Astrocyte (in vitro differentiated cells and primary cell): ENCODE measurements at regions not wholly inside any gene's neighbourhood (a gene's known extent, or its start where the extent isn't known, plus 50 kb on each side); places are given as distances from the start of the nearest gene placed in this dataset.
"Not testable (repeated sequence)": the region's sequence is repeated elsewhere in the genome, so short reads cannot be mapped to it uniquely, and the experiment has no call there.

Source experiments
- DNase-seq: peaks from one replicate; pipeline ENCODE4 v3.0.0-alpha.2; 2010; ENCODE audit warnings: low read depth
- FAIRE-seq: peaks from 2 replicates; lab custom pipeline; 2011; peaks lifted over from hg19 to GRCh38; lab: Jason Lieb, UNC
- H2AFZ ChIP-seq: 2 replicates; pipeline ENCODE4 v1.6.0; 2012; ENCODE audit warnings: low read depth, low read length, inconsistent platforms
- H3K27ac ChIP-seq: 2 replicates; pipeline ENCODE4 v1.5.1; 2011; ENCODE audit warnings: low read depth, low read length, inconsistent platforms
- H3K27me3 ChIP-seq: 2 replicates; pipeline ENCODE4 v1.6.0; 2011; ENCODE audit warnings: low read length, inconsistent platforms; ENCODE audit not compliant: insufficient read depth
- H3K36me3 ChIP-seq: 2 replicates; pipeline ENCODE4 v1.5.1; 2011; ENCODE audit warnings: low read length, inconsistent platforms; ENCODE audit not compliant: insufficient read depth
- H3K4me1 ChIP-seq: 2 replicates; pipeline ENCODE4 v1.5.1; 2011; ENCODE audit warnings: low read length, inconsistent platforms; ENCODE audit not compliant: insufficient read depth
- H3K4me2 ChIP-seq: 2 replicates; pipeline ENCODE4 v1.6.0; 2012; ENCODE audit warnings: low read length, inconsistent platforms
- H3K4me3 ChIP-seq: 2 replicates; pipeline ENCODE4 v1.5.1; 2011; ENCODE audit warnings: low read depth, mild to moderate bottlenecking, low read length, inconsistent platforms; ENCODE audit not compliant: insufficient read depth
- H3K79me2 ChIP-seq: 2 replicates; pipeline ENCODE4 v1.6.0; 2012; ENCODE audit warnings: mild to moderate bottlenecking, low read length, inconsistent platforms; ENCODE audit not compliant: insufficient read depth
- H3K9ac ChIP-seq: 2 replicates; pipeline ENCODE4 v1.6.0; 2012; ENCODE audit warnings: mild to moderate bottlenecking, low read length, inconsistent platforms
- H3K9me3 ChIP-seq: 2 replicates; pipeline ENCODE4 v1.5.1; 2012; ENCODE audit warnings: low read depth, mild to moderate bottlenecking, low read length, inconsistent platforms; ENCODE audit not compliant: insufficient read depth
- H4K20me1 ChIP-seq: 2 replicates; pipeline ENCODE4 v1.6.0; 2012; ENCODE audit warnings: low read length, inconsistent platforms; ENCODE audit not compliant: insufficient read depth
- H3K27ac Mint-ChIP-seq: one replicate; pipeline ENCODE4 v1.8.0; 2021; ENCODE audit warnings: mild to moderate bottlenecking, mixed read lengths; ENCODE audit not compliant: unreplicated experiment
- H3K27me3 Mint-ChIP-seq: one replicate; pipeline ENCODE4 v1.8.0; 2021; ENCODE audit warnings: low read depth, mixed read lengths; ENCODE audit not compliant: unreplicated experiment
- H3K36me3 Mint-ChIP-seq: one replicate; pipeline ENCODE4 v1.8.0; 2021; ENCODE audit warnings: low read depth, mixed read lengths; ENCODE audit not compliant: unreplicated experiment
- H3K4me1 Mint-ChIP-seq: one replicate; pipeline ENCODE4 v1.8.0; 2021; ENCODE audit warnings: low read depth, mixed read lengths; ENCODE audit not compliant: unreplicated experiment
- H3K4me3 Mint-ChIP-seq: one replicate; pipeline ENCODE4 v1.8.0; 2021; ENCODE audit warnings: mild to moderate bottlenecking, moderate library complexity, mixed read lengths; ENCODE audit not compliant: unreplicated experiment
- H3K9me3 Mint-ChIP-seq: one replicate; pipeline ENCODE4 v1.8.0; 2021; ENCODE audit warnings: mild to moderate bottlenecking, mixed read lengths; ENCODE audit not compliant: unreplicated experiment
- CTCF ChIP-seq: IDR thresholded peaks from 2 replicates; pipeline ENCODE4 v1.5.1; 2011; ENCODE audit warnings: low read depth, mild to moderate bottlenecking, inconsistent platforms, low read length, moderate library complexity; ENCODE audit not compliant: insufficient read depth
- EZH2 ChIP-seq: IDR thresholded peaks from 2 replicates; pipeline ENCODE4 v1.6.1; 2012; ENCODE audit warnings: mild to moderate bottlenecking, low read length, inconsistent platforms; ENCODE audit not compliant: insufficient read depth

- H3K36me3 Mint-ChIP-seq: peaks cover 2% of the 10 kb centered on the region
- Histone ChIP-seq H2AFZ (no peak overlapping the region), H3K27me3 (no peaks in the 10 kb centered on the region), H3K9ac (no peak overlapping the region), H3K4me1 (no peaks in the 10 kb centered on the region), H3K4me2 (no peak overlapping the region), H3K79me2 (no peaks in the 10 kb centered on the region), H3K9me3 (peaks cover 3% of the 10 kb centered on the region), H3K36me3 (no peaks in the 10 kb centered on the region), H3K27ac (no peak overlapping the region), H3K4me3 (no peak overlapping the region), H4K20me1 (no peaks in the 10 kb centered on the region)
- H3K9me3 Mint-ChIP-seq: no peaks in the 10 kb centered on the region
- no peak for TF ChIP-seq CTCF
- no peak for TF ChIP-seq EZH2
- FAIRE-seq (no peak), DNase-seq (no peak)
- no peaks in the 10 kb centered on the region for H3K4me1 Mint-ChIP-seq
- H3K4me3 Mint-ChIP-seq: no peak overlapping the region
- H3K27me3 Mint-ChIP-seq: peaks cover 5% of the 10 kb centered on the region
- H3K27ac Mint-ChIP-seq: no peak overlapping the region
Observed at GRCh38 chr22:33139937-33140336, 81.8 kb upstream of the SYN3 start.

GRCh38 chr22:33138333-33138732, 80.2 kb upstream of the SYN3 start:
- H3K9me3 ChIP-seq, H3K36me3 Mint-ChIP-seq, H3K9ac ChIP-seq, H2AFZ ChIP-seq, H3K27me3 ChIP-seq, H3K9me3 Mint-ChIP-seq, H3K4me1 Mint-ChIP-seq, H3K27ac Mint-ChIP-seq, H3K4me3 ChIP-seq, H3K27ac ChIP-seq, H3K27me3 Mint-ChIP-seq, H3K36me3 ChIP-seq, H3K79me2 ChIP-seq, FAIRE-seq, H3K4me1 ChIP-seq, H3K4me2 ChIP-seq, DNase-seq, H3K4me3 Mint-ChIP-seq, H4K20me1 ChIP-seq: not testable (repeated sequence)

- Histone ChIP-seq H3K9ac (no peak overlapping the region), H4K20me1 (no peaks in the 10 kb centered on the region), H3K4me1 (no peaks in the 10 kb centered on the region), H3K4me2 (no peak overlapping the region), H3K27ac (no peak overlapping the region), H2AFZ (no peak overlapping the region), H3K79me2 (no peaks in the 10 kb centered on the region), H3K4me3 (no peak overlapping the region), H3K9me3 (peaks cover 4% of the 10 kb centered on the region), H3K36me3 (no peaks in the 10 kb centered on the region), H3K27me3 (no peaks in the 10 kb centered on the region)
- Mint-ChIP-seq H3K36me3 (no peaks in the 10 kb centered on the region), H3K9me3 (no peaks in the 10 kb centered on the region), H3K27ac (no peak overlapping the region), H3K27me3 (peaks cover 6% of the 10 kb centered on the region), H3K4me3 (no peak overlapping the region), H3K4me1 (no peaks in the 10 kb centered on the region)
- no peak for FAIRE-seq
- no peak for DNase-seq
- TF ChIP-seq EZH2 (no peak), CTCF (no peak)
Observed at GRCh38 chr22:33130473-33130872, 72.3 kb upstream of the SYN3 start.
